OCI-LY1 (cell line): ENCODE measurements at regions not wholly inside any gene's neighbourhood (a gene's known extent, or its start where the extent isn't known, plus 50 kb on each side); places are given as distances from the start of the nearest gene placed in this dataset.

Experiments used
- H2AFZ ChIP-seq: fragments of 200-600 bp; sonication (generic), shearing (Covaris generic); 2 replicates; pipeline ENCODE4 v1.6.0; 2014; ENCODE audit warnings: antibody characterized with exemption, mild to moderate bottlenecking, low read length
- H3F3A ChIP-seq: fragments of 200-600 bp; sonication (generic), shearing (Covaris generic); 2 replicates; pipeline ENCODE4 v1.6.0; 2014; ENCODE audit warnings: mild to moderate bottlenecking, antibody characterized with exemption, low read length, moderate library complexity; ENCODE audit not compliant: insufficient read depth
- H3K27ac ChIP-seq: fragments of 200-600 bp; sonication (generic); 2 replicates; pipeline ENCODE4 v1.5.1; 2014; ENCODE audit warnings: low read length, mixed run types, mild to moderate bottlenecking, low read depth; ENCODE audit not compliant: poor library complexity, severe bottlenecking
- H3K27me3 ChIP-seq: fragments of 200-600 bp; sonication (generic); 2 replicates; pipeline ENCODE4 v1.6.0; 2014; ENCODE audit warnings: antibody characterized with exemption, mild to moderate bottlenecking, low read length, moderate library complexity; ENCODE audit not compliant: insufficient read depth
- H3K36me3 ChIP-seq: fragments of 200-600 bp; sonication (generic); 2 replicates; pipeline ENCODE4 v1.6.1; 2014; ENCODE audit warnings: mild to moderate bottlenecking, antibody characterized with exemption, low read length, moderate library complexity, mixed read lengths; ENCODE audit not compliant: insufficient read depth
- H3K4me1 ChIP-seq: fragments of 200-600 bp; sonication (generic); 2 replicates; pipeline ENCODE4 v1.5.1; 2014; ENCODE audit warnings: mild to moderate bottlenecking, low read length, moderate library complexity; ENCODE audit not compliant: insufficient read depth, severe bottlenecking
- H3K4me2 ChIP-seq: fragments of 200-600 bp; sonication (generic), shearing (Covaris generic); 2 replicates; pipeline ENCODE4 v1.6.1; 2014; ENCODE audit warnings: low read length
- H3K4me3 ChIP-seq: fragments of 200-600 bp; sonication (generic); 2 replicates; pipeline ENCODE4 v1.5.1; 2014; ENCODE audit warnings: low read length, low read depth, mild to moderate bottlenecking, mixed read lengths; ENCODE audit not compliant: poor library complexity, severe bottlenecking
- H3K79me2 ChIP-seq: fragments of 200-600 bp; shearing (Covaris generic); 2 replicates; pipeline ENCODE4 v1.6.1; 2016; ENCODE audit warnings: mixed run types, low read length, mixed read lengths; ENCODE audit not compliant: insufficient read depth
- H3K9ac ChIP-seq: fragments of 200-600 bp; sonication (generic), shearing (Covaris generic); 2 replicates; pipeline ENCODE4 v1.6.1; 2014; ENCODE audit warnings: mild to moderate bottlenecking, low read length, mixed read lengths
- H3K9me2 ChIP-seq: fragments of 200-600 bp; sonication (generic), shearing (Covaris generic); 2 replicates; pipeline ENCODE4 v1.6.1; 2014; ENCODE audit warnings: low read depth, mild to moderate bottlenecking, low read length, mixed read lengths
- H3K9me3 ChIP-seq: fragments of 200-600 bp; shearing (Covaris generic); 2 replicates; pipeline ENCODE4 v1.6.1; 2014; ENCODE audit warnings: low read length, mixed read lengths
- H4K20me1 ChIP-seq: fragments of 200-600 bp; sonication (generic), shearing (Covaris generic); 2 replicates; pipeline ENCODE4 v1.6.0; 2016; ENCODE audit warnings: mild to moderate bottlenecking, low read length; ENCODE audit not compliant: insufficient read depth
- EZH2 ChIP-seq: fragments of 200-600 bp; sonication (generic), shearing (Covaris generic); IDR thresholded peaks from 2 replicates; pipeline ENCODE4 v1.8.0; 2017; ENCODE audit warnings: borderline replicate concordance, mixed run types, mild to moderate bottlenecking, antibody characterized with exemption, low read length, moderate library complexity, mixed read lengths
- TF ChIP-seq, protein P1 (sequence below): fragments of 200-600 bp; sonication (generic), shearing (Covaris generic); IDR thresholded peaks from 2 replicates; pipeline ENCODE4 v1.5.1; 2017; ENCODE audit warnings: mild to moderate bottlenecking, antibody characterized with exemption, low read length, moderate library complexity, mixed read lengths

DNA sequence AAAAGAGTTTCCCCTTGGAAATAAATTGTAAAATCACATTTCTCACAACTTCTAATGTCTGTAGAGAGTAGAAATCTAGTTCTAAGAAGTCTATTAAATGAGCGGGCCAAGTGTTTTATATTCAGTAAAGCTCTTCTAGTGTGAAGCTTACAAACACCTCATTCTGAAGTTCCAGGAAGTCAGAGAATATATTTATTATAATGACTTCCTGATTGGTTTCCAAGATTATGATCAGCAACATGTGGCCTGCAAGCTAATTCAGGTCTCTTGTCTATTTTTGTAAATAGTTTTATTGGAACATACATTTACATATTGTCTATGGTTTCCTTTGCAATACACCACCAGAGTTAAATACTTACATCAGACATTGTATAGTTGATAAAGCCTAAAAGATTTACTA lies 603.9 kb downstream of the AMY1C start:
- H4K20me1 ChIP-seq, result no peaks in the 10 kb centered on the region
- no peak overlapping the region for H3K4me3 ChIP-seq
- no peak overlapping the region for H3K27ac ChIP-seq
- no peaks in the 10 kb centered on the region for H3K27me3 ChIP-seq
- no peak overlapping the region for H2AFZ ChIP-seq
- no peaks in the 10 kb centered on the region for H3K79me2 ChIP-seq
- no peaks in the 10 kb centered on the region for H3K36me3 ChIP-seq
- no peaks in the 10 kb centered on the region for H3F3A ChIP-seq
- H3K9ac ChIP-seq, result no peak overlapping the region
- TF ChIP-seq EZH2, result no peak
- TF ChIP-seq, protein P1, sequence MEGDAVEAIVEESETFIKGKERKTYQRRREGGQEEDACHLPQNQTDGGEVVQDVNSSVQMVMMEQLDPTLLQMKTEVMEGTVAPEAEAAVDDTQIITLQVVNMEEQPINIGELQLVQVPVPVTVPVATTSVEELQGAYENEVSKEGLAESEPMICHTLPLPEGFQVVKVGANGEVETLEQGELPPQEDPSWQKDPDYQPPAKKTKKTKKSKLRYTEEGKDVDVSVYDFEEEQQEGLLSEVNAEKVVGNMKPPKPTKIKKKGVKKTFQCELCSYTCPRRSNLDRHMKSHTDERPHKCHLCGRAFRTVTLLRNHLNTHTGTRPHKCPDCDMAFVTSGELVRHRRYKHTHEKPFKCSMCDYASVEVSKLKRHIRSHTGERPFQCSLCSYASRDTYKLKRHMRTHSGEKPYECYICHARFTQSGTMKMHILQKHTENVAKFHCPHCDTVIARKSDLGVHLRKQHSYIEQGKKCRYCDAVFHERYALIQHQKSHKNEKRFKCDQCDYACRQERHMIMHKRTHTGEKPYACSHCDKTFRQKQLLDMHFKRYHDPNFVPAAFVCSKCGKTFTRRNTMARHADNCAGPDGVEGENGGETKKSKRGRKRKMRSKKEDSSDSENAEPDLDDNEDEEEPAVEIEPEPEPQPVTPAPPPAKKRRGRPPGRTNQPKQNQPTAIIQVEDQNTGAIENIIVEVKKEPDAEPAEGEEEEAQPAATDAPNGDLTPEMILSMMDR, result no peak
- no peaks in the 10 kb centered on the region for H3K9me3 ChIP-seq
- H3K9me2 ChIP-seq, result no peaks in the 10 kb centered on the region
- H3K4me2 ChIP-seq, result no peak overlapping the region
- peaks cover 5% of the 10 kb centered on the region for H3K4me1 ChIP-seq

DNA sequence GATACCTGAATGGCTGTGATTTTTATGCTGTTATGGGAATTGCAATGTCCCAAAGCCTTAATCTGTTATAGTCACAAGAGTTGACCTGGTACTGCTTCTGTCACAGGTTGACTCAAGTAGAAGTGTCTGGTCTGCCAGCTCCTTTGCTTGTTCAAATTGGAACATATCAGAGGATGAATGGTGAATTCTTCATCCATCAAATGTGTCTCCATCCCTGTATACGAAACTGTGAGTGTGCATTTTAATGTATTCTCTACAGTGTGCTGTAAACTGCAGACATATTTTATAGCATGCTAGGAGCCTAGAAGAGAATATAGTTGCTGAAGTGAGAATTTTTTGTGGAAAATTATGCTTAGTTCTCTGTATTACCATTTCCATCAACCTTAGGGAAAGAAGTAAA lies 608.4 kb downstream of the AMY1C start:
- no peaks in the 10 kb centered on the region for H3K9me3 ChIP-seq
- peaks cover 6% of the 10 kb centered on the region for H3K4me1 ChIP-seq
- H3K4me2 ChIP-seq, result no peak overlapping the region
- no peak overlapping the region for H2AFZ ChIP-seq
- H3K36me3 ChIP-seq, result no peaks in the 10 kb centered on the region
- H3K9me2 ChIP-seq, result no peaks in the 10 kb centered on the region
- H3K27ac ChIP-seq, result no peak overlapping the region
- no peaks in the 10 kb centered on the region for H3K27me3 ChIP-seq
- no peak overlapping the region for H3K4me3 ChIP-seq
- no peak overlapping the region for H3K9ac ChIP-seq
- H3F3A ChIP-seq, result no peaks in the 10 kb centered on the region
- TF ChIP-seq, protein P1, result no peak
- no peaks in the 10 kb centered on the region for H4K20me1 ChIP-seq
- H3K79me2 ChIP-seq, result no peaks in the 10 kb centered on the region

DNA sequence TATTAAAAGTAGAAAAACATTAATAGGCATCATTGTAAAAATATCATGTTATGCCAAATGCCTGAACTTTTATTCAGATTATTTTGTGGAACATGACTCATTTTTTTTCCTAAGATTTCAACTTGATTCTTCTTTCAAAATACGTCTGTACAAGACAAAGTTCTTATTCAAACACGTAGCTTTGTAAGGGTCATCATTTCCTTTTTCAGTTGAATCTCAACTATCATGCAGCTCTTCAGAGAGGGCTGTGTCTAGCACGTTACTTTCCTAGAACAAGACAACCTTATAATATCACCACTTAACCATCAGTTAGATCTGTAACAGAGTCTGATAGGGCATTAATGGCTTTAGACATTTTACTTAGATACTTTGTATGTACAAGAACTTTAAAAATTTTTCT lies 608.9 kb downstream of the AMY1C start:
- Histone ChIP-seq H3K4me3 (no peak overlapping the region), H3K27me3 (no peaks in the 10 kb centered on the region), H4K20me1 (no peaks in the 10 kb centered on the region), H3K4me1 (peaks cover 6% of the 10 kb centered on the region), H3K27ac (no peak overlapping the region), H2AFZ (no peak overlapping the region), H3K9ac (no peak overlapping the region), H3K36me3 (no peaks in the 10 kb centered on the region), H3K9me3 (no peaks in the 10 kb centered on the region), H3K9me2 (no peaks in the 10 kb centered on the region), H3K4me2 (no peak overlapping the region), H3F3A (no peaks in the 10 kb centered on the region), H3K79me2 (no peaks in the 10 kb centered on the region)
- TF ChIP-seq EZH2, result no peak
- TF ChIP-seq, protein P1, result no peak
